ENCODE measurements at regions not wholly inside any gene's neighbourhood (a gene's known extent, or its start where the extent isn't known, plus 50 kb on each side); places are given as distances from the start of the nearest gene placed in this dataset.
"Not testable (repeated sequence)": the region's sequence is repeated elsewhere in the genome, so short reads cannot be mapped to it uniquely, and the experiment has no call there.

DNA sequence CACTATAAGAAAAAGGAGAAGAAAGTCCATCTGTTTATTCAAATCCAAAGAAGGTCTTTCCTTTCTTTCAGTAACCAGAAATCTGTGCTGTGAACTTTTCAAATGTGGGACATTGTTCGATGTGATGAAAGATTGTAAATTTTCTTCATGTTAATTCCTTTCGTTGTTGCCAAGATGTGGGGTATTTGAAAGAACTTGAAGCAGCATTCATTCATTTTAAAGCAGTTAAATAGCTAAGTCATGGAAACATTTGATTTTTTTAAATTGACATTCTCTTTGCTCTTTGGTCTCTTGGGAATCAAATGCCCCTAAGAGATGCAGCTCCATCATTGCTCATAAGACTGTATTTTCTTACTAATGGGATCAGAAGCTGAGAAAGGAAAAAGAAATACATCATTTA is 93.7 kb upstream of the EHBP1 start:
- intact Hi-C loops (cut with micrococcal nuclease; ENCODE audit: unreplicated experiment): no loop called here
- RAD21 ChIA-PET (ENCODE audit: unreplicated experiment): no interaction called here

GRCh38 chr2:62605471-62605870 is 99.5 kb upstream of the TMEM17 start:
- BruUV-seq (replicated peaks); intact Hi-C loops (cut with micrococcal nuclease; ENCODE audit: unreplicated experiment); ATAC-seq; DNase-seq (ENCODE audit: low read depth, low spot score); RAD21 ChIA-PET (ENCODE audit: unreplicated experiment); POLR2A ChIA-PET; H3K27ac ChIP-seq (ENCODE audit: control insufficient read depth, insufficient read depth); H3K4me1 ChIP-seq (ENCODE audit: control insufficient read depth, insufficient read depth, low read length); H3K9ac ChIP-seq (ENCODE audit: control insufficient read depth, insufficient read depth, low read length); H3K27me3 ChIP-seq (replicated peaks in 1 of 2; ENCODE audit: control insufficient read depth in 2 of 2, insufficient read depth in 2 of 2, low read length in 1 of 2); FAIRE-seq; SMC1A ChIA-PET (ENCODE audit: uncharacterized antibody, unreplicated experiment); H3K36me3 ChIP-seq (ENCODE audit: control insufficient read depth in 2 of 2, insufficient read depth in 2 of 2, low read length in 1 of 2); H4K20me1 ChIP-seq (ENCODE audit: control insufficient read depth, insufficient read depth); H3K4me2 ChIP-seq (ENCODE audit: control insufficient read depth, insufficient read depth); H3K9me3 ChIP-seq (replicated peaks; ENCODE audit: control insufficient read depth, insufficient read depth, low read length); H2AFZ ChIP-seq (ENCODE audit: control insufficient read depth, low read depth, low read length); H3K4me3 ChIP-seq; in situ Hi-C loops (cut with MboI); CTCF ChIA-PET; H3K79me2 ChIP-seq (ENCODE audit: control insufficient read depth, insufficient read depth, low read length): not testable (repeated sequence)
- WGBS (ENCODE audit: insufficient coverage, insufficient replicate concordance, low lambda C conversion rate, missing lambda C conversion rate): 57% methylated on average over 13 of the region's 13 CpGs

More for the DNA sequence above, 93.7 kb upstream of the EHBP1 start:
- no peak overlapping the region for H3K9ac ChIP-seq (ENCODE audit: control insufficient read depth, insufficient read depth, low read length)
- H2AFZ ChIP-seq (ENCODE audit: control insufficient read depth, low read depth, low read length): no peak overlapping the region
- ChIA-PET POLR2A (no interaction called here), SMC1A (ENCODE audit: uncharacterized antibody, unreplicated experiment) (interaction anchor here (0.5 to 1.6 kb wide), 4 partner anchors 15 to 196 kb away, joined by 3 to 6 read pairs (median 4); no protein-coding TSS in a partner anchor), CTCF (interaction anchor here (0.8 kb wide), 1 partner anchor 164 kb away, joined by 3 read pairs; no protein-coding TSS in a partner anchor)
- no peak overlapping the region for H3K27ac ChIP-seq (ENCODE audit: control insufficient read depth, insufficient read depth)
- DNase-seq (ENCODE audit: low read depth, low spot score) (no peak), ATAC-seq (no peak), FAIRE-seq (no peak)
- no peak overlapping the region for H3K4me3 ChIP-seq
- H3K27me3 ChIP-seq (replicated peaks in 1 of 2; ENCODE audit: control insufficient read depth in 2 of 2, insufficient read depth in 2 of 2, low read length in 1 of 2): no peaks in the 10 kb centered on the region
- no peaks in the 10 kb centered on the region for H3K36me3 ChIP-seq (ENCODE audit: control insufficient read depth in 2 of 2, insufficient read depth in 2 of 2, low read length in 1 of 2)
- no peaks in the 10 kb centered on the region; the same call in 2 of the 3 replicates for H3K9me3 ChIP-seq (replicated peaks; ENCODE audit: control insufficient read depth, insufficient read depth, low read length)
- no peak for TF ChIP-seq ATF7 (IDR thresholded peaks at IDR 0.05; ENCODE audit: low read depth)
- TF ChIP-seq SMARCA5 (IDR thresholded peaks at IDR 0.05): no peak
- no peak for TF ChIP-seq PML (IDR thresholded peaks at IDR 0.05; ENCODE audit: low read length)
- TF ChIP-seq REST (IDR thresholded peaks at IDR 0.05; ENCODE audit: low read depth, low read length): no peak
- no peak for TF ChIP-seq TAF1 (IDR thresholded peaks at IDR 0.05; ENCODE audit: borderline replicate concordance, low read depth, low read length)
- WGBS (ENCODE audit: insufficient coverage, insufficient replicate concordance, low lambda C conversion rate, missing lambda C conversion rate): 89% methylated on average over 2 of the region's 2 CpGs
- H4K20me1 ChIP-seq (ENCODE audit: control insufficient read depth, insufficient read depth): no peaks in the 10 kb centered on the region
- no peaks in the 10 kb centered on the region for H3K79me2 ChIP-seq (ENCODE audit: control insufficient read depth, insufficient read depth, low read length)
- no TSS peak for BruUV-seq (replicated peaks)
- no peak overlapping the region for H3K4me2 ChIP-seq (ENCODE audit: control insufficient read depth, insufficient read depth)
- no peaks in the 10 kb centered on the region for H3K4me1 ChIP-seq (ENCODE audit: control insufficient read depth, insufficient read depth, low read length)
- in situ Hi-C loops (cut with MboI): no loop called here

Measured in GM12878 (cell line).